GM12873 (cell line): ENCODE measurements at regions not wholly inside any gene's neighbourhood (a gene's known extent, or its start where the extent isn't known, plus 50 kb on each side); places are given as distances from the start of the nearest gene placed in this dataset.

Source experiments
- TF ChIP-seq, protein P1 (sequence below): IDR thresholded peaks from 2 replicates; pipeline ENCODE4 v1.5.1; 2012; ENCODE audit warnings: low read depth, mild to moderate bottlenecking, moderate library complexity, low read length, control low read depth; ENCODE audit not compliant: insufficient read depth; ENCODE audit errors: missing control alignments

DNA sequence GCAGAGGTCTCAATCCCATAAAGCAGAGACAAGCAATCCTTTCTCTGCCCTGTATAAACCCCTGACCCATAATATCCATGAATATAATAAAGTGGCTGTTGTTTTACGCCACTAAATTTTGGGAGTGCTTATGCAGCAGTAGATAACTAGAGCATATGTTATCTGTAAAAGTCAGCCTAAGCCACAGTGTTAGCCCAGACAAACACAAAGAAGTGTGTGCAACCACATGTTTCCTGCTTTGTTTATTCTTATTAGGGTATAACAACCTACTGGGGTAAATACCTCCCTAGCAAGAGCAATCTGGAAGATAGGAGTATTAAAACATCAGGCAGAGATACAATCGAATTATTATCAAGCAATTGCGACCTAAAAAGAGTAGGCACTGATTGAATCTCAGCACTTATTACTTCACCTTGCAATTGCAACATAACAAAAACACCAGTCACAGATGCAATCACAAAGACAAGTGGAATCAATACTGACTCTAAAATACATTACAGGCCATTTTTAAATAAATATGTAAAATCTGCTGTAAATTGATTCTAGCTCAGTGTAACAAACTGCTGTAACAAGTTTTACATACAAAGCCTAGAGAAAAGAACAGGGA, 94.6 kb upstream of the UBE2E2 start:
- TF ChIP-seq, protein P1, sequence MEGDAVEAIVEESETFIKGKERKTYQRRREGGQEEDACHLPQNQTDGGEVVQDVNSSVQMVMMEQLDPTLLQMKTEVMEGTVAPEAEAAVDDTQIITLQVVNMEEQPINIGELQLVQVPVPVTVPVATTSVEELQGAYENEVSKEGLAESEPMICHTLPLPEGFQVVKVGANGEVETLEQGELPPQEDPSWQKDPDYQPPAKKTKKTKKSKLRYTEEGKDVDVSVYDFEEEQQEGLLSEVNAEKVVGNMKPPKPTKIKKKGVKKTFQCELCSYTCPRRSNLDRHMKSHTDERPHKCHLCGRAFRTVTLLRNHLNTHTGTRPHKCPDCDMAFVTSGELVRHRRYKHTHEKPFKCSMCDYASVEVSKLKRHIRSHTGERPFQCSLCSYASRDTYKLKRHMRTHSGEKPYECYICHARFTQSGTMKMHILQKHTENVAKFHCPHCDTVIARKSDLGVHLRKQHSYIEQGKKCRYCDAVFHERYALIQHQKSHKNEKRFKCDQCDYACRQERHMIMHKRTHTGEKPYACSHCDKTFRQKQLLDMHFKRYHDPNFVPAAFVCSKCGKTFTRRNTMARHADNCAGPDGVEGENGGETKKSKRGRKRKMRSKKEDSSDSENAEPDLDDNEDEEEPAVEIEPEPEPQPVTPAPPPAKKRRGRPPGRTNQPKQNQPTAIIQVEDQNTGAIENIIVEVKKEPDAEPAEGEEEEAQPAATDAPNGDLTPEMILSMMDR, result no peak

GRCh38 chr3:23111286-23111685, 91.8 kb upstream of the UBE2E2 start:
- TF ChIP-seq, protein P1, result no peak

DNA sequence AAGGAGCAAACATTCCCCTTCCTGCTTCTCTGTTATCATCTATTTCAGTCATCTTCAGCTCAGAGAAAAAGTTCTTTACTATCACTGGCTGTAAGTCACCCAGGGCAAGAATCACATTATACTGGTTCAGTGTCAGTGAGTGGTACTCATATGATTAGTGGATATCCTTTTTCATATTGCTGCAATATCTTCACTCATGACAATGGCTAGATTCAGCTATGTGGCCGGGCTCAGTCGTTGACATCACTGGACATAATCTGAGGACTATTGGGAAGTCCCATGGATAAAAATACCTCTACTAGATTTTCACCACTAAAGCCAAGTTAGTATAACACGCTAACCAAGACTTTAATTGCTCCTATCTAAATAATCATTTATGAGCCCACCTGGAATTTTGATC, 91.3 kb upstream of the UBE2E2 start:
- TF ChIP-seq, protein P1, result no peak

DNA sequence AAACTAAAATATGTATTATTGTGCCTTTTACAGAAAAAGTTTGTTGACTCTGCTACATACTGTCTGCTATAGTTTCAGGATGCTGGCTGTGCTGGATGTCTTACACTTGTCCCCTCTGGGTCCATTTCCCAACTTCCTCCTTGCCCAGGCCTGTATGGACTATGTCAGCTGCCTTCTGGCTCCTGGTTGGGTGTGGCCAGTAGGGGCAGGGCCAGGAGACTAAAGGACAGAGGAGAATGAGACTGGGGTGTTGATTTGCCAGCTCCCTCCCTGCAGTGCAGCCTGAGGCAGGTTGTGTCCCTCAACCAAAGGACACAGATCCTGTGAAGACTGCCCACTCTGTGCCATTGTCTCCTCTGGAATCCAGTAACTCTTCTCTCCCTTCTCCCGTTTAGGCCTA, 90.6 kb upstream of the UBE2E2 start:
- TF ChIP-seq, protein P1, result no peak

DNA sequence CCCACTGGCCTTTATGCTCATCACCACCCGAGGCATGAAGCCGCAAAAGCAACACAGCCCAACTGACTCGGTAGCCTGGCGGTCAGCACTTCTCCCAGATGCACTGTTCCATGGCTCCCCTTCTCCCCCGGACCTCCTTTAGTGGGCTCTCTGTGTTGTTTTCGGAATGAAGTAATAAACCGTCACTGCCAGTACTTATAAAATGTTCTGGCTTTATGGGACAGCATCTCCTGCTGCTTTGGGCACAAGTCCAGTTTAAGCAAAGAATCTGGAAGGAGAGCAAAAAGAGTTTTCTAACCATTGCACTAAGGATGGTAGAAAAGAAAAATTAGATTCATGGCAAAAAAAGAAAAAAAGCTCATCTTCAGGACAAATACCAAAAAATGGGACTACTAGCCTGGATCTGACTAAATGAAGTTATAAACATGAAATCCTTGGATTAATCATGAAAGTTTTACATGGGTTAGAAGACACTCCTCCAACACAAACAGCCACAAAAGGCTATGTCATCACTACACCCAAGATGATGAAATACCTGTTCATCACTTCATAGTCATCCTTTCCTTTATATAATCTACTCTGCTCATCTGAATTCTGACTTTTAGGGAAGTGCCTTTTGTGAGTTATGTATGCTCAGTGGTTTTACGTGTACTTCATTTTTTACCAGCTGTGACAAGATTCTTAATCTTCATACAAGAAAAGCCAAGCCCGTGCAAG, 89.5 kb upstream of the UBE2E2 start:
- TF ChIP-seq, protein P1, result no peak

DNA sequence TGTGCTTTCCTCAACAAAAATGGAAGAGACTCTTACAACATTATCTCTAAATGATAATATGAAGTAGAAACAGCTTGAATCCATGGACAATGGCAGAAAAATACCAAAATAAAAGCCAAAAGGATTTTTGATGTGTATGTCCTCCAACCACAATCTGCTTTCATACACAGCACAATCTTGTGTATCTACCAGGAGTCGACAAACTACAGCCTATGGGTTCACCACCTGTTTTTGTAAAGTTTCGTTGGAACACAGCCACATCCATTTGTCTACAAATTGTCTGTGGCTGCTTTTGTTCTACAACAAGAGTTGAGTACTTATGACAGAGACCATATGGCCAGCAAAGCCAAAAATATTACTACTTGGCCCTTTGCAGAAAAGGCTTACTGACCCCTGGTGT, 88.7 kb upstream of the UBE2E2 start:
- TF ChIP-seq, protein P1, result no peak

DNA sequence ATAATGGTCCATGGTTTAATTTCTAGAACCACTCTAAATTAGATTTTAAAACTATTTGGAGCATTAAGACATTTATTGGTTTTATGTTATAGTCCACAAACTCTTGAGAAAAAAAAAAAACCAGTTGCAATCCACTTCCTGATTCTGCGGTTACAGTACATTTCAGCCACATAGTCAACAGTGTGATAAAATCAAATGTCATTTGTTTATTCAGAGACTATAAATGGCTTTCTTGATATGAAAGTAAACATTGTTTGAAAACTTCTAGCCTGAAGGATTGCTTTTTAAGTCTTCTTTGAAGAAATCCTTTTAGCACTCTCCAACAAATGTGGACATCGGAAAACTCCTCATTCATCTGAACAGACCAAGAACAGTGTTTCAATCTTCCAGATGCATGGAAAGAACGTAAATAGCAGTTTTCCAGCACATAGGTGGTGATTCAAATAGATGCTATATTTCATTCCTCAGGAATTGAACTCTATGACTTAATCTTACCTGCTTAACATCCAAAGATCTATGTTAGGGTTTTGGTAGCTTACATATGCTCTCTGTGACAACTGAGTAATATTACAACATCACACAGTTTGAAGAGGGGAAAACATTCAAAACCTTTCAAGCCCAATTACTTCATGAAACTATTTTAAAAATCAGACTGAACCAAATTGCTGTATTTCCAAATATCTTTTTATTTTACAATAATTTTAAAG, 87.8 kb upstream of the UBE2E2 start:
- TF ChIP-seq, protein P1, result no peak
